A673 (cell line): ENCODE measurements at regions not wholly inside any gene's neighbourhood (a gene's known extent, or its start where the extent isn't known, plus 50 kb on each side); places are given as distances from the start of the nearest gene placed in this dataset.

Experiments
- BruUV-seq: library from RNA; stranded (reverse); fragments of 400-500 nt; replicated peaks from 2 replicates; lab custom pipeline; 2021; lab: Mats Ljungman, UMichigan
- CTCF ChIA-PET: fragments of 300-600 bp; sonication (Branson Sonifier 250); formaldehyde crosslinking; loops from one replicate; lab custom pipeline; 2022; ENCODE audit warnings: antibody characterized with exemption; lab: Charles Lee
- POLR2A ChIA-PET: fragments of 300-600 bp; sonication (Branson Sonifier 250); formaldehyde crosslinking; loops from one replicate; lab custom pipeline; 2022; ENCODE audit warnings: antibody characterized with exemption; ENCODE audit not compliant: low non-redundant PET; lab: Charles Lee
- DNase-seq: peaks from one replicate; pipeline ENCODE4 v3.0.0-alpha.2; 2015; ENCODE audit warnings: low spot score
- H3K27ac ChIP-seq: fragments of 200-600 bp; sonication (generic); 2 replicates; pipeline ENCODE4 v1.5.1; 2016; ENCODE audit warnings: mixed run types, low read depth, mild to moderate bottlenecking, mixed read lengths, antibody characterized with exemption, low read length; ENCODE audit not compliant: poor library complexity, severe bottlenecking
- H3K27me3 ChIP-seq: fragments of 200-600 bp; sonication (generic); replicated peaks from 2 replicates; pipeline ENCODE4 v1.6.1; 2017; ENCODE audit warnings: mixed run types, low read depth, mild to moderate bottlenecking, mixed read lengths, antibody characterized with exemption, low read length; ENCODE audit not compliant: insufficient read depth, poor library complexity
- H3K36me3 ChIP-seq: fragments of 200-600 bp; sonication (generic); 2 replicates; pipeline ENCODE4 v1.6.1; 2016; ENCODE audit warnings: mixed run types, mild to moderate bottlenecking, mixed read lengths, antibody characterized with exemption, low read length; ENCODE audit not compliant: insufficient read depth, poor library complexity, severe bottlenecking
- H3K4me1 ChIP-seq: fragments of 200-600 bp; sonication (generic); 2 replicates; pipeline ENCODE4 v1.6.1; 2017; ENCODE audit warnings: mixed run types, mild to moderate bottlenecking, mixed read lengths, antibody characterized with exemption, low read length; ENCODE audit not compliant: insufficient read depth, poor library complexity, severe bottlenecking
- H3K4me3 ChIP-seq: fragments of 200-600 bp; sonication (generic); 2 replicates; pipeline ENCODE4 v1.5.1; 2016; ENCODE audit warnings: low read depth, mixed run types, mild to moderate bottlenecking, mixed read lengths, low read length; ENCODE audit not compliant: poor library complexity, severe bottlenecking
- H3K9me3 ChIP-seq: fragments of 200-600 bp; sonication (generic); 2 replicates; pipeline ENCODE4 v1.6.1; 2016; ENCODE audit warnings: mixed run types, low read depth, mild to moderate bottlenecking, mixed read lengths, antibody characterized with exemption, low read length; ENCODE audit not compliant: poor library complexity, severe bottlenecking
- EZH2 ChIP-seq: fragments of 200-600 bp; sonication (generic); IDR thresholded peaks from 2 replicates; pipeline ENCODE4 v1.6.1; 2017; ENCODE audit warnings: borderline replicate concordance, low read depth, mild to moderate bottlenecking, mixed read lengths, antibody characterized with exemption, low read length; ENCODE audit not compliant: poor library complexity, severe bottlenecking
- intact Hi-C: fragments of 100-400 bp; cut with micrococcal nuclease; formaldehyde crosslinking; loops from one replicate; pipeline ENCODE4 v1.10.0; 2022; ENCODE audit not compliant: unreplicated experiment
- TF ChIP-seq, protein P1 (sequence below): fragments of 300-800, 200-600 bp; sonication (generic); conservative IDR thresholded peaks from 2 replicates; pipeline ENCODE4 v1.5.1; 2017; ENCODE audit warnings: low read depth, mild to moderate bottlenecking, antibody characterized with exemption, low read length, moderate library complexity, mixed read lengths

DNA sequence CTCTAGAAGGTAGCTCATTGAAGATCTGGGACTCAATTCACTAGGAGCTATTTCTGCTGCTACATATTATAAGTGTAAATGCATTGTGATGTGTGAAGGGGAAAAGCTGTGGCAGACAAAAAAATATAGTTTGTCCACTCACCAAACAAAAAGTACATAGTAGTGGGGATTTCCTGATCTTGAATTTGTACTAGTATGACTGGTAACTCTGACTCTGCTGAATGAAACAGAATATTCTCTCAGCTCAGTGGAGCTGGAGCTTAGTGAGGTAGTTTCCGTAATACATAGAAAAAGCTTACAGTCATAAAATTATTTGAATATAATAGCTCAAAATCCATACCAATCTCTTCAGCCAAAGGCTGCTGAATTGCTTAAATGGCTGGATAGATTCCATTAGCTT is 455.6 kb upstream of the CD180 start:
- CTCF ChIA-PET: no interaction called here
- no TSS peak for BruUV-seq
- H3K36me3 ChIP-seq: no peaks in the 10 kb centered on the region

DNA sequence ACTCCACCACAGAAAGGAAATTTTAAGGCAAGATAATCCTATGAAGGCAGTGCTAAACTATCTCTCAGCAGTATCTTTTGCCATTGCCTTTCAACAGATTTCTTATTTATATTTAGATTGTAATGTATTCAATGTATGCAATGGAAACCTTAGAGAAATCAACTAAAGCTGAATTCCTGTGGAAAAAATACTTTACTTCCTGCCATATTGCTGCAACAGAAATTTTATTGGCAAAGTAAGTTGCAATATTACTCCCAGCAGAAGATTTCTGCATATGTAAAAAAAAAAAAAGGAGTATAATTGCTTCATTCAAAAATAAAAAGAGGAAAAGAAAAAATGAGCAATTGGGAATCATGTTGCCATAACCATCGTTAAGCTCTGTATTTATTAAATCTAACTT is 454.6 kb upstream of the CD180 start:
- ChIA-PET POLR2A (no interaction called here), CTCF (no interaction called here)
- no peaks in the 10 kb centered on the region for H3K27me3 ChIP-seq
- no peaks in the 10 kb centered on the region for H3K36me3 ChIP-seq
- TF ChIP-seq EZH2: no peak
- TF ChIP-seq, protein P1, sequence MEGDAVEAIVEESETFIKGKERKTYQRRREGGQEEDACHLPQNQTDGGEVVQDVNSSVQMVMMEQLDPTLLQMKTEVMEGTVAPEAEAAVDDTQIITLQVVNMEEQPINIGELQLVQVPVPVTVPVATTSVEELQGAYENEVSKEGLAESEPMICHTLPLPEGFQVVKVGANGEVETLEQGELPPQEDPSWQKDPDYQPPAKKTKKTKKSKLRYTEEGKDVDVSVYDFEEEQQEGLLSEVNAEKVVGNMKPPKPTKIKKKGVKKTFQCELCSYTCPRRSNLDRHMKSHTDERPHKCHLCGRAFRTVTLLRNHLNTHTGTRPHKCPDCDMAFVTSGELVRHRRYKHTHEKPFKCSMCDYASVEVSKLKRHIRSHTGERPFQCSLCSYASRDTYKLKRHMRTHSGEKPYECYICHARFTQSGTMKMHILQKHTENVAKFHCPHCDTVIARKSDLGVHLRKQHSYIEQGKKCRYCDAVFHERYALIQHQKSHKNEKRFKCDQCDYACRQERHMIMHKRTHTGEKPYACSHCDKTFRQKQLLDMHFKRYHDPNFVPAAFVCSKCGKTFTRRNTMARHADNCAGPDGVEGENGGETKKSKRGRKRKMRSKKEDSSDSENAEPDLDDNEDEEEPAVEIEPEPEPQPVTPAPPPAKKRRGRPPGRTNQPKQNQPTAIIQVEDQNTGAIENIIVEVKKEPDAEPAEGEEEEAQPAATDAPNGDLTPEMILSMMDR: no peak
- H3K9me3 ChIP-seq: no peaks in the 10 kb centered on the region
- no TSS peak for BruUV-seq
- no peak for DNase-seq
- H3K4me3 ChIP-seq: no peak overlapping the region
- peaks cover 28% of the 10 kb centered on the region for H3K4me1 ChIP-seq
- intact Hi-C loops: no loop called here
- no peak overlapping the region for H3K27ac ChIP-seq

More for the DNA sequence above, 455.6 kb upstream of the CD180 start:
- no peak for DNase-seq
- POLR2A ChIA-PET: no interaction called here
- peaks cover 24% of the 10 kb centered on the region for H3K4me1 ChIP-seq
- no peaks in the 10 kb centered on the region for H3K9me3 ChIP-seq
- intact Hi-C loops: no loop called here
- H3K27ac ChIP-seq: no peak overlapping the region
- no peak overlapping the region for H3K4me3 ChIP-seq
- no peaks in the 10 kb centered on the region for H3K27me3 ChIP-seq
- TF ChIP-seq EZH2: no peak
- TF ChIP-seq, protein P1: no peak

DNA sequence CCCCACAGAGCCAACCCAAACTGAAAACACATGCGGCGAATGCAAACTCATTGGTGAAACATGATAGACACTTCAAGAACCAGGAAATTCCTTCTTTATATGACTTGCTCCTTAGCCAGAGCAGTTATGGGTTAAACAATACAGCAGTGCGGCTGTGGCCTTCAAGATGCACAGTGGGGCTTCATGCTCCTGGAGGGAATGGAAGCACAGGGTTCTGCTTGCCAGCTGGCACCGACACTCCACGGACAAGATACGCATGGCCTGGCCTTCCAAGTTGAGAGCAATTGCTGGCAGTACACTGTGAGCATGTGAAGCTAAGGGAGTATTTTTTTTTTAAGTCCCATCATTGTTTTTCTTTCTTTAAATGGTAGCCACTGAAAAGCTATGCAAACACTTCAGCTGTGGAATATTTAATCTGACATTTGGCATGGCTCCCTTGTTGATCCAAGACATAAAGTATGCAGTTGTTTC is 451.6 kb upstream of the CD180 start:
- CTCF ChIA-PET: no interaction called here
- no peak overlapping the region for H3K27ac ChIP-seq
- no peak overlapping the region for H3K4me3 ChIP-seq
- H3K9me3 ChIP-seq: no peaks in the 10 kb centered on the region
- H3K36me3 ChIP-seq: no peaks in the 10 kb centered on the region
- intact Hi-C loops: loop anchor here (5.0 to 10.0 kb wide), 2 partner anchors 401 to 607 kb away; no protein-coding TSS in a partner anchor
- no TSS peak for BruUV-seq
- POLR2A ChIA-PET: interaction anchor here (0.6 kb wide), 2 partner anchors 581 to 612 kb away, joined by 4 to 5 read pairs; no protein-coding TSS in a partner anchor
- peak; percentile 91 for DNase-seq
- no peaks in the 10 kb centered on the region for H3K27me3 ChIP-seq
- TF ChIP-seq EZH2: no peak
- TF ChIP-seq, protein P1: no peak
- peaks cover 30% of the 10 kb centered on the region for H3K4me1 ChIP-seq
